Lower leg skin (tissue), 3 donors: ENCODE measurements at regions not wholly inside any gene's neighbourhood (a gene's known extent, or its start where the extent isn't known, plus 50 kb on each side); places are given as distances from the start of the nearest gene placed in this dataset.

Experiments
- POLR2A ChIP-seq, 2 donors: fragments of 450-650 bp; IDR thresholded peaks; one replicate each; pipeline ENCODE4 v1.6.1; 2016 to 2017; ENCODE audit warnings: antibody characterized with exemption in 2 of 2, mild to moderate bottlenecking in 1 of 2, moderate library complexity in 1 of 2
- TF ChIP-seq, protein P1 (sequence below), 3 donors: fragments of 450-650 bp; IDR thresholded peaks; one replicate each; pipeline ENCODE4 v1.5.1; 2016; ENCODE audit warnings: antibody characterized with exemption in 3 of 3, mild to moderate bottlenecking in 3 of 3, moderate library complexity in 2 of 3

DNA sequence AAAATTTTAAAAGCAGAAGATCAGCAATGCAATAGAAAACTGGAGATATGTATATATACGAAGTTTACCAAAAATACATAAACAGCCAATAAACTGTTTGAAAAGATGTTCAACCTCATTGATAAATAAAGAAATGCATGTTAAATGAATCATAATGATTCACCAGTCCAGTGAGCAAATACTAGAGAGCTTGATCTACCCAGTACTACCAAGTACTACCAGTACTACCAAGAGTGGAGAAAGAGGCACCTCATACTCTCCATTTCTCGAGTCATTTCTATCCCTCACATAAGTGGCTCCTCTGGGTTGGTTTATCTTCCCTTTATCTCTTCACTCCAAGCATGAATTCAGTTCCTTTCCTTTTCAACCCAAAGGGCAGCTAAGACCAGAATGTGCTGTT is 138.9 kb downstream of the MREG start:
- TF ChIP-seq, protein P1, sequence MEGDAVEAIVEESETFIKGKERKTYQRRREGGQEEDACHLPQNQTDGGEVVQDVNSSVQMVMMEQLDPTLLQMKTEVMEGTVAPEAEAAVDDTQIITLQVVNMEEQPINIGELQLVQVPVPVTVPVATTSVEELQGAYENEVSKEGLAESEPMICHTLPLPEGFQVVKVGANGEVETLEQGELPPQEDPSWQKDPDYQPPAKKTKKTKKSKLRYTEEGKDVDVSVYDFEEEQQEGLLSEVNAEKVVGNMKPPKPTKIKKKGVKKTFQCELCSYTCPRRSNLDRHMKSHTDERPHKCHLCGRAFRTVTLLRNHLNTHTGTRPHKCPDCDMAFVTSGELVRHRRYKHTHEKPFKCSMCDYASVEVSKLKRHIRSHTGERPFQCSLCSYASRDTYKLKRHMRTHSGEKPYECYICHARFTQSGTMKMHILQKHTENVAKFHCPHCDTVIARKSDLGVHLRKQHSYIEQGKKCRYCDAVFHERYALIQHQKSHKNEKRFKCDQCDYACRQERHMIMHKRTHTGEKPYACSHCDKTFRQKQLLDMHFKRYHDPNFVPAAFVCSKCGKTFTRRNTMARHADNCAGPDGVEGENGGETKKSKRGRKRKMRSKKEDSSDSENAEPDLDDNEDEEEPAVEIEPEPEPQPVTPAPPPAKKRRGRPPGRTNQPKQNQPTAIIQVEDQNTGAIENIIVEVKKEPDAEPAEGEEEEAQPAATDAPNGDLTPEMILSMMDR (IDR thresholded peaks at IDR 0.05), result no peak
- TF ChIP-seq POLR2A (IDR thresholded peaks at IDR 0.05), result no peak
